ENCODE measurements at regions not wholly inside any gene's neighbourhood (a gene's known extent, or its start where the extent isn't known, plus 50 kb on each side); places are given as distances from the start of the nearest gene placed in this dataset.

GRCh38 chrX:14267216-14267615, 237.5 kb upstream of the GEMIN8 start:
- H3K36me3 ChIP-seq, result no peaks in the 10 kb centered on the region
- no peaks in the 10 kb centered on the region for H3K4me1 ChIP-seq
- intact Hi-C loops (cut with DNase I), result no loop called here
- no peak for DNase-seq (ENCODE audit: extremely low spot score)
- no peak for TF ChIP-seq POLR2A (IDR thresholded peaks at IDR 0.05; ENCODE audit: low read depth)
- TF ChIP-seq POLR2AphosphoS5 (IDR thresholded peaks at IDR 0.05), result no peak
- TF ChIP-seq, protein P1, sequence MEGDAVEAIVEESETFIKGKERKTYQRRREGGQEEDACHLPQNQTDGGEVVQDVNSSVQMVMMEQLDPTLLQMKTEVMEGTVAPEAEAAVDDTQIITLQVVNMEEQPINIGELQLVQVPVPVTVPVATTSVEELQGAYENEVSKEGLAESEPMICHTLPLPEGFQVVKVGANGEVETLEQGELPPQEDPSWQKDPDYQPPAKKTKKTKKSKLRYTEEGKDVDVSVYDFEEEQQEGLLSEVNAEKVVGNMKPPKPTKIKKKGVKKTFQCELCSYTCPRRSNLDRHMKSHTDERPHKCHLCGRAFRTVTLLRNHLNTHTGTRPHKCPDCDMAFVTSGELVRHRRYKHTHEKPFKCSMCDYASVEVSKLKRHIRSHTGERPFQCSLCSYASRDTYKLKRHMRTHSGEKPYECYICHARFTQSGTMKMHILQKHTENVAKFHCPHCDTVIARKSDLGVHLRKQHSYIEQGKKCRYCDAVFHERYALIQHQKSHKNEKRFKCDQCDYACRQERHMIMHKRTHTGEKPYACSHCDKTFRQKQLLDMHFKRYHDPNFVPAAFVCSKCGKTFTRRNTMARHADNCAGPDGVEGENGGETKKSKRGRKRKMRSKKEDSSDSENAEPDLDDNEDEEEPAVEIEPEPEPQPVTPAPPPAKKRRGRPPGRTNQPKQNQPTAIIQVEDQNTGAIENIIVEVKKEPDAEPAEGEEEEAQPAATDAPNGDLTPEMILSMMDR (IDR thresholded peaks at IDR 0.05), result no peak
- TF ChIP-seq EP300 (IDR thresholded peaks at IDR 0.05), result no peak
- no peaks in the 10 kb centered on the region for H3K9me3 ChIP-seq
- no peak overlapping the region for H3K4me3 ChIP-seq
- no peaks in the 10 kb centered on the region for H3K27me3 ChIP-seq
- H3K27ac ChIP-seq (replicated peaks in 1 of 4), result no peak overlapping the region

DNA sequence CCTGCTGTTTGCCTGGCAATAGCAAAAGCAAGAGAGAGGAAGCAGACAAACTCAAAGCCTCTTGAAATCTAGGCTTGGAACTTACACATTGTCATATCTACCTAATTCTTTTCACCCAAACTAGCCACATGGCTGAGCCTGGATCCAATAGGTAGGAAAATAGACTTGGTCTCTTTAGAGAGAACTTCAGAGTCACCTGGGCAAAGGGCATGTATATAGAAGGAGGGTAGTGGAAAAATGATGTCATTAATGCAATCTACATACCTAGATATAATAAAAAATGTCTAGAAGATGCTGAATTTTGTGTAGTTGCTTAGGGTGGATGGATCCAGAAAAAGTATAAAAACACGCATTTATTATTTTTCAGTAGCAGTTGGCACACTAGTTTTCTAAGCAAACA, 237.0 kb upstream of the GEMIN8 start:
- Histone ChIP-seq H3K4me3 (no peak overlapping the region), H3K9me3 (no peaks in the 10 kb centered on the region), H3K36me3 (no peaks in the 10 kb centered on the region), H3K27me3 (no peaks in the 10 kb centered on the region), H3K4me1 (no peaks in the 10 kb centered on the region), H3K27ac (replicated peaks in 1 of 4) (no peak overlapping the region)
- no peak for DNase-seq (ENCODE audit: extremely low spot score)
- intact Hi-C loops (cut with DNase I), result no loop called here
- TF ChIP-seq POLR2AphosphoS5 (IDR thresholded peaks at IDR 0.05) (no peak), POLR2A (IDR thresholded peaks at IDR 0.05; ENCODE audit: low read depth) (no peak), EP300 (IDR thresholded peaks at IDR 0.05) (no peak)
- TF ChIP-seq, protein P1 (IDR thresholded peaks at IDR 0.05), result no peak
- 61% methylated on average over 1 of the region's 1 CpG for WGBS

DNA sequence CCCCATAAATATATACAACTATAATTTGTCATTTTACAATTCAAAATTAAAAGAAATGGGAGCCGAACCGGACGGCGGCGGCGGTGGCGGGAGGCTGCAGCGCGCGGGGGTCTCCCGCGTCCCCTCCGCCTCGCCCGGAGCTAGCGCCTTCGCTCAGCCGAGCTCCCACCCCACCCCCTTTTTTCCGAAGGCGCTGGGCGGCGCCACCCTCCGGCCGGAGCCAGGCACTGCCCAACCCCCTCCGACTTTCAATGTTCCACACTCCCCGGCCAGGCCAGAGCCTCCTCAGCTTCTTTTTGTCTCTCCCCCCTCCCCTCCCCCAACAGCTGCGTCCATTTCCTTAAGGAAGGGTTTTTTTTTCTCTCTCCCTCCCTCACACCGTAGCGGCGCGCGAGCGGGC, 214.1 kb upstream of the GEMIN8 start:
- Histone ChIP-seq H3K9me3 (no peaks in the 10 kb centered on the region), H3K27me3 (no peaks in the 10 kb centered on the region), H3K27ac (replicated peaks in 1 of 4) (no peak overlapping the region), H3K36me3 (no peaks in the 10 kb centered on the region), H3K4me3 (no peak overlapping the region), H3K4me1 (no peaks in the 10 kb centered on the region)
- WGBS, result 37% methylated on average over 33 of the region's 33 CpGs
- DNase-seq (ENCODE audit: extremely low spot score), result no peak
- no peak for TF ChIP-seq POLR2AphosphoS5 (IDR thresholded peaks at IDR 0.05)
- TF ChIP-seq, protein P1 (IDR thresholded peaks at IDR 0.05), result no peak
- no peak for TF ChIP-seq POLR2A (IDR thresholded peaks at IDR 0.05; ENCODE audit: low read depth)
- no peak for TF ChIP-seq EP300 (IDR thresholded peaks at IDR 0.05)
- intact Hi-C loops (cut with DNase I), result no loop called here

GRCh38 chrX:14235004-14235403, 205.3 kb upstream of the GEMIN8 start:
- DNase-seq (ENCODE audit: extremely low spot score), result no peak
- WGBS, result 51% methylated on average over 3 of the region's 3 CpGs
- no peak for TF ChIP-seq POLR2AphosphoS5 (IDR thresholded peaks at IDR 0.05)
- TF ChIP-seq EP300 (IDR thresholded peaks at IDR 0.05), result no peak
- intact Hi-C loops (cut with DNase I), result no loop called here
- Histone ChIP-seq H3K4me1 (no peaks in the 10 kb centered on the region), H3K36me3 (no peaks in the 10 kb centered on the region), H3K9me3 (peaks cover 0 to 6% (median 0%) of the 10 kb centered on the region in 4 donors), H3K27ac (replicated peaks in 1 of 4) (no peak overlapping the region), H3K4me3 (no peak overlapping the region), H3K27me3 (no peaks in the 10 kb centered on the region)

- Histone ChIP-seq H3K36me3 (no peaks in the 10 kb centered on the region), H3K4me1 (no peaks in the 10 kb centered on the region), H3K9me3 (peaks cover 0 to 10% (median 0%) of the 10 kb centered on the region in 4 donors), H3K27me3 (no peaks in the 10 kb centered on the region), H3K4me3 (no peak overlapping the region), H3K27ac (replicated peaks in 1 of 4) (no peak overlapping the region)
- intact Hi-C loops (cut with DNase I), result no loop called here
- TF ChIP-seq, protein P1 (IDR thresholded peaks at IDR 0.05), result no peak
- TF ChIP-seq POLR2AphosphoS5 (IDR thresholded peaks at IDR 0.05) (no peak), POLR2A (IDR thresholded peaks at IDR 0.05; ENCODE audit: low read depth) (no peak), EP300 (IDR thresholded peaks at IDR 0.05) (no peak)
- WGBS, result 75% methylated on average over 4 of the region's 4 CpGs
- no peak for DNase-seq (ENCODE audit: extremely low spot score)
Observed at GRCh38 chrX:14232688-14233087, 203.0 kb upstream of the GEMIN8 start.

Data from esophagus muscularis mucosa (tissue), 4 donors.